Activated CD4-positive, alpha-beta T cell treated with anti-CD3 and anti-CD28 coated beads, Interleukin-2, amount 50 U/mL, for 24 hours (primary cell): ENCODE measurements at regions not wholly inside any gene's neighbourhood (a gene's known extent, or its start where the extent isn't known, plus 50 kb on each side); places are given as distances from the start of the nearest gene placed in this dataset.
A peak's percentile ranks its signal among the peaks of the same experiment; 100 is the strongest.
"Not testable (repeated sequence)": the region's sequence is repeated elsewhere in the genome, so short reads cannot be mapped to it uniquely, and the experiment has no call there.

Experiments used
- DNase-seq, 2 donors: peaks; one replicate each; pipeline ENCODE4 v3.0.0-alpha.2; 2020; ENCODE audit warnings: low read depth in 1 of 2, low spot score in 1 of 2

DNA sequence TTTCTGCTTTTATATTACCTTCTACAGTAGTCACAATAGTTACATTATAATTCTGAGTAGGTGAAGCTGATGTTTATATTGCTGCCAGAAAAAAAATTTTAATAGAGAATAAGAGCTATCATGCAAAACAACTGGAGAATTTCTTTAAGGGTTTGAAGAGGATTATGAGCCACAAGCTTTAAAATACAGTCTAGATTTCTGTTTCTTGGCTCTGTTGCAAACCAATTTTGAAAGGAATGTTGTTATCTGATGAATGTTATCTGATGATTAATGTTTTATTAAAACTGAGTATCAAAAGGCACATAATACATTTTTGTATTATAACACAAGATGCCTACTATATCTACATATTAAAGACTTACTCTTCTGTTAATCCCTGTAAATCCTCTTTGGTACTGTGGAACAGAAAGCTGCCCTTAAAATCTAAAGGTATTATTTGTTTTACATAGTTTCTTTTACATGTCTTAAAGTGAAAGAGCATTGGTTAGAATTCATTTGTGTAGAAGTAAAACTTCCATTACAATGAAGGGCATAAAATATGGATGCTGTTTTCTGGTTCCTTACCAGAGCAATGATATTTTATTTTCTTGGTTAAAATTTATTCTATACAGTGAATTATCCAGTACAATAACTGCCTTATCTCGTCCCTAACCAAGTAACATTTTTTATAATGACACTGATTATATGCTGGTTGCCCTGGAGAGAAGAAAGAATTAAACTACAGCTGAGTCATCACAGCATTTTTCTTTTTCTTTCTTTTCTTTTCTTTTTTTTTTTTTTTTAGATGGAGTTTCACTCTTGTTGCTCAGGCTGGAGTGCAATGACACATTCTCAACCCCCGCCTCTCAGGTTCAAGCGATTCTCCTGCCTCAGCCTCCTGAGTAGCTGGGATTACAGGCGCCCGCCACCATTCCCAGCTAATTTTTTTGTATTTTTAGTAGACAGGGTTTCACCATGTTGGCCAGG is 205.7 kb downstream of the TANC2 start:
- DNase-seq: no peak

DNA sequence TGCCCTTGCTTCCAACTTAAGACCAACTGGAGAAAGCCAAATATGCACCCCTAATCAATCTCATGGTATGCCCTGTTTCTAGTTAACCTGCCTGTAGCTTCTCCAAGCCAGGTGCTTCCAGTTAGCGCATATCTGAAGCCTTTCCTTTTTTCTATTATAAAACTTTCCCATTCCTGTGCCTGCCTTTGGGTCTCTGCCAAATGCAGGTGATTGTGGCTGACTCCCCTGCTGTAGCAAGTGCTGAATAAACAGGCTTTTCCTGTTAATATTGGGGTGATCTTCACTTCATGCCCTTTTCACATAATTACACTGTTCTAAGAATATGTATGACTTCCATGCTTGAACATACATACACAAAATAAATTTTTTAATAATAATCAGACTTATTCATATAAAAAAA is 207.4 kb downstream of the TANC2 start:
- no peak for DNase-seq

DNA sequence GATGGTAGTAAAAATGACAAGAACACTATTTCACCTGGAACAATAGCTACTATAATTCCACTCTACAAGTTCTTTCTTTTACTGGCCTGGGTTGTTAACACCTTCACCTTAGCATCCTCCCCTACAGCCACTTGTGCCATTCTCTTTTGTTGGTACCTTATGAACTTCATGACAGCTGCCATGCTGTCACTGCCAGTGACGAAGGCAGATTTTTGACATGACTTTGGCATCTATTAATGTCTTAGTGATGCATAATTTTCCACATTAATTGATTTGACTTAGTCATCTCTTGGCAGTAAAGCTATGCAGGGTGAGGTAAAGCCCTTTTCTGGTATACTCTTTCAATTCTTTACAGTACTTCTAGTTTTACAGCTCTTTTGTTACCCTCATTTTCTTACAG is 207.9 kb downstream of the TANC2 start:
- no peak for DNase-seq

DNA sequence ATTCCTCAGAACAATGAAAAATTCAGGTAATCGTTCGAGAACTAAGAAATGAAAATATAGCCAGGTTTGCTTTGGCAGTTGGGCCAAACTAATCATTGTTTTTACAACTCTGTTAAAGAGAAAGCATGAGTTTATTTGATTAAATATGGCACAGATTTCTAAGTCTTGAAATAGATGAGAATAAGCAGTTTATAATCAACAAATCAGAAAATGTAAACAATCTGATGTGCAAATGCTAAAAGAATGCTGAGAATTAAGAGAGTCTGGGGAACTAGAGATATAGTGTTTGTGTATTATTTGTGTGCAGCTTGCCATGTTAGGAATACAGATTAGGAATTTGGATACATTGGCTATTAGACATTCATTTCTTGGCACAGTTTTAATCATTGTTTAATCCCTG is 212.5 kb downstream of the TANC2 start:
- DNase-seq: no peak

DNA sequence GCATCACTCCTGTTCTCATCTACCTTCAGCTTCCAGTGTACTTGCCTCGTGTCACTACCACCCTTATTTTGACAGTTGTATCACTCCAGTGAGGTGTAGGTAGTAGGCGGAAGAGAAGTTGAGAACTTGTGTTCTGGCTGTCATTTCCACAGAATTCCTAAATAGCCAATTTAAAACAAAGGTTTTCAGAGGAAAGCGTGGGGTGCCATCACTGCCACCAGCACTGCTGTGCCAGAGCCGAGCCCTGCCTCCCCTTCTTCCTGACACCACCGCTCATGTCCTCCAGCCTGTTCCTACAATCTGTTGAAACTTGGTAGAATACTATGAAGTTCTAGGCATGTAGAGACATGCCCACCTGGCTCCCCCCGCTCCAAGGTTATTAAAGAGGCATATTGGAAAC is 215.8 kb downstream of the TANC2 start:
- DNase-seq: no peak

DNA sequence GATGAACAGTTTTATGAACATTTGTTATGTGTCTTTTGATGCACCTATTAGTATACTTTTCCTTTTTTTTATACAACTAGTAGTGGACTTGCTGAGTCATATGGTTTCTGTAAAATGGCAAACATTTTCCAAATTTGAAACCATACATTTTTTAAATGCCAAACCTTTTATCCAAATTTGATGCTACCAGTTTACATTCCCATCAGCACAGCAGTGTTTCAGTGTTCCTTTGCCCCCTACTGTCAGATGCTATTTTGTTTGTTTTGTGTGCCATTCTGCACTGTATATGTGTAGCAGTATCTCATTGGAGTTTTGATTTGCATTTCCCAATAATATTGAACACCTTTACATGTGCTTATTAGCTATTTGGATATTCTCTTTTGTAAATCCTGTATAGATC is 219.4 kb downstream of the TANC2 start:
- no peak for DNase-seq

DNA sequence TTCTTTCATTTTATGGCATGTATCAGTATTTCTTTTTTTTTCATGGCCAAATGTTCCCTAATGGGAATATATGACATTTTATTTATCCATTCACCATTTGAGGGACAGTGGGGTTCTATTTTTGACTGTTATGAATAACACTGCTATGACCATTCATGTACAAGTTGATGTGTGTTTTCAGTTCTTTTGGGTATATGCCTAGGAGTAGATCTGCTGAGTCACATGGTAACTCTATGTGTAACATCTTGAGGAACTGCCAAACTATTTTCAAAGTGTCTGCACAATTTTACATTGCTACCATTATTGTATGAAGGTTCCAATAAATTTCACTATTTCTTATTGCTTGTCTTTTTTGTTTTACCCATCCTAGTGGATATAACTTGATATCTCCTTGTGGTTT is 223.0 kb downstream of the TANC2 start:
- DNase-seq: no peak

DNA sequence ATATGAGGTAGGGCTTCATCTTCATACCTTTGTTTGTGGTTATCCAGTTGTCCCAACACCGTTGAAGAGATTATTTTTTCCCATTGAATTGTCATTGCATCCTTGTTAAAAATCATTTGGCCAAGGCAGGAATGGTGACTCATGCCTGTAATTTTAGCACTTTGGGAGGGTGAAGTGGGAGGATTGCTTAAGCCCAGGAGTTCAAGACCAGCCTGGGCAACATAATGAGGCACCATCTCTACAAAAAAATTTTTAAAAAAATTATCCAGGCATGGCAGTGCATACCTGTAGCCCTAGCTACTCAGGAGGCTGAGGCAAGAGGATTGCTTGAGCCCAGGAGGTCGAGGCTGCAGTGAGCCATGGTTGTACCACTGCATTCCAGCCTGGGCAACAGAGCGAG is 223.9 kb downstream of the TANC2 start:
- no peak for DNase-seq

DNA sequence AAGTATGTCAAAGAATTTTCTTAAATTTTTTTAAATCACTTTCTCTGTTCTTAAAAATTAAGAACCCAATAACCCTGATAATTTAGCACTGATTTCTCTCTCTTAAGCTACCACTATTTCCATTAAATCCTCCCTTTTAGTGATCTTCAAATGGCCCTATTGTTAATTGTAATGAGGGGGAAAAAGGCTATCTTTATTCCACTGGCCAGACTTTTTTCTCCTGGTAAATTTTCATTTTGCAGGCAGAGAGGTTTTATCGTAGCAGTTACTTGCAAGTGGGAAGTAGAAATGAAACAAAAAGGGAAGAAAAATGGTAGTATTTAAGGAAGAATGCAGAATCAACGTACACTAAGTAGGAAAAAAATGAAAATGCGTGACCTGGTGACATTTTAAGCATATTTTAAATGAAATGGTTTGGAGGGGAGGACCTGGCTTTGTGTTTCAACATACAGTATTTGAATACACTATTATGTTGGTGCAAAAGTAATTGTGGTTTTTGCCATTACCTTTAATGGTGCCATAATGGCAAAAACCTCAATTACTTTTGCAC is 224.9 kb downstream of the TANC2 start:
- no peak for DNase-seq

DNA sequence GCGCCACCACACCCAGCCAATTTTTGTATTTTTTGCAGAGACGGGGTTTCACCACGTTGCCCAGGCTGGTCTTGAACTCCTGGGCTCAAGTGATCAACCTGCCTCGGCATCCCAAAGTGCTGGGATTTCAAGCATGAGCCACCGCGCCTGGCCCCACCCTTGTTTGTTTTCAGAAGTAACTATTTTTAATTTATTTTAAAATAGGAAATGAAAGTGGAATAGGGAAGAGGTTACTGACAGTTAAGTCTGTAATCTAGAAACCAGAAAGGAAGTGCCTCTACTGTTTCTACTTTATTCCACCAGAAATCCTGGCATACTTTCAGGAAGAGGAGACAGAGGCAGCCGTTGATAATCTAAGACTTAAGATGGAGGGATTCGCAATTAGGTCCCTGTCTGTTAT is 225.6 kb downstream of the TANC2 start:
- no peak for DNase-seq

DNA sequence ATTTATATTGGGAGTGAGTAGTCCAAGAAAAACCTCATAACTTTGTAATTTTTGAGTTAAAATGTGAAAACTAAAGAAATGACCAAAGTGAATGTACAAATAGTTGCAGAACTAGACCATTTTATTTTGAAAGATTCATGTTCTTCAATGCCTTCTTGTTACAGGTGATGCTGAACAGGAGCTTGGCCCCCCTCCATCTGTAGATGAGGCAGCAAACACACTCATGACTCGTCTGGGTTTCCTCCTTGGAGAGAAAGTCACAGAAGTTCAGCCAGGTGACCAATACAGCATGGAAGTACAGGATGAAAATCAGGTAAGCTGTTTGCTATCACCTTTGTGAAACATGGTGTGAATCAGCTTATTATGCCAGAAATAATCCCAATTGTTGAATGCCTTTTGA is 227.8 kb downstream of the TANC2 start:
- no peak for DNase-seq

DNA sequence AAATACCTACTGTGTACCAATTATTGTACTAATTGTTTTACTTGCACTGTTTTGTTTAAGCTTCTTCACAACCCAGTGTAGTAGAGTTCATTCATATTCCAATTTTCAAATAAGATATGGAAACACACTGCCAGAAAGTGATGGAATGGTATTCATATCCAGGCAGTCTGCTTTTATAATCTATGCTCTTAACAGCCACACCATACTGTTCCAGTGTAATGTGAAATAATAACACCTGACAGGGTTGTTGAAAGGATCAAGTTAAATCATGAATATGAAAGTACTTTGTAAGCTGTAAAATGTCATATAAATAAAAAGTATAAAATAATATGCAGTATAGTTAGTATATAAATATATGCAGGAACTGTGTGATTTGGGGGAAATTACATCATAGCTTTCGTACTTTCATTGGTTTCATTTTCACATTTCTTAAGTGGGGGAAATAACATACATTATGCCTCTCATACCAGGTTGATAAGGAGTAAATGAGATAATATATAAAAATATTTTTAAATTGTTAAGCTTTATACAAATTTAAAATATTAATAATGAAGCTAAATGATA is 230.8 kb downstream of the TANC2 start:
- DNase-seq: no peak

DNA sequence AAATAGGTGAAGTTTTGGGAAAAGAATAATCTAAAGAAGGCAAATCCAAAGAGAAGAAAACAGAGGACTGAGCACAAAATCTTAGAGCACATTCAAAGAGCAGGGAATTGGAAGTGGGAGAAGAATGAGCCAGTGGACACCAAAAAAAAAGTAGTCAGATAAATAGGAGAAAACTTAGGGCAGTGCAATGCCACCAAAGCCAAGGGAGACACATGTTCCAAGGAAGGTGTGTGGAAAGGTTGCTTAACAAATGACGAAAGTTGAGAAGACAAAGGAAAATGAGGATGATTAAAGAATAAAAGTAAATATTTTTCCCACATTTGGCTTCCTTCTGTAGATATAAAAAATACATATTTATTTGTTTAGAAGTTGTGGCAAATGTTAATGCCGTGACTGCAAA is 237.6 kb downstream of the TANC2 start:
- no peak for DNase-seq

DNA sequence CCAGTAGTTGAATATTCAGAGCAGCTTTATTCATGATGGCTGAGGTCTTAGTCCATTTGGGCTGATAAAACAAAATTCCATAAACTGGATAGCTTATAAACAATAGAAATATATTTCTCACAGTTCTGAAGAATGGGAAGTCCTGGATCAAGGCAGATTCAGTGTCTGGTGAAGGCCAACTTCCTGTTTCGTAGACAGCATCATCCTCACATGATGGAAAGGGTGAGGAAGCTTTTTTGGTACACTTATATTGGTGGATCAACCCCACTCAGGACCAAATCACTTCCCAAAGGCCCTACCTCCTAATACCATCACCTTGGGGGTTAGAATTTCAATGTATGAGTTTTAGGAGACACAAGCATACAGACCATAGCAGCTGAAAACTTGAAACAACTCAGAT is 224.2 kb downstream of the CYB561 start:
- no peak for DNase-seq

DNA sequence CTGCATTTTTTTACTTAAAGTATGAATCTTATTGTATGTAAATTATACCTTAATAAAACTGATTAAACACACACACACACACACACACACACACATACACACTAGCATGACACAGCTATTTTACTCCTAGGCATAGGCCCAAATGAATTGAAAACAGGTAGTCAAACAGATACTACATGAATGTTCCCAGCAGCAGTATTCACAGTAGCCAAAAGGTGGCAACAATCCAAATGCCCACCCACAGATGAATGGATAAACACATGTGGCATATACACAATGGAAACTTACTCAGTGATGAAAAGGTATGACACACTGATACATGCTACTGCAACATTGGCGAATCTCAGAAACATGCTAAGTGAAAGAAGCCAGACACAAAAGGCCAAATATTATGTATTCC is 223.5 kb downstream of the CYB561 start:
- peak in 1 of 2 donors; percentile 18 for DNase-seq

DNA sequence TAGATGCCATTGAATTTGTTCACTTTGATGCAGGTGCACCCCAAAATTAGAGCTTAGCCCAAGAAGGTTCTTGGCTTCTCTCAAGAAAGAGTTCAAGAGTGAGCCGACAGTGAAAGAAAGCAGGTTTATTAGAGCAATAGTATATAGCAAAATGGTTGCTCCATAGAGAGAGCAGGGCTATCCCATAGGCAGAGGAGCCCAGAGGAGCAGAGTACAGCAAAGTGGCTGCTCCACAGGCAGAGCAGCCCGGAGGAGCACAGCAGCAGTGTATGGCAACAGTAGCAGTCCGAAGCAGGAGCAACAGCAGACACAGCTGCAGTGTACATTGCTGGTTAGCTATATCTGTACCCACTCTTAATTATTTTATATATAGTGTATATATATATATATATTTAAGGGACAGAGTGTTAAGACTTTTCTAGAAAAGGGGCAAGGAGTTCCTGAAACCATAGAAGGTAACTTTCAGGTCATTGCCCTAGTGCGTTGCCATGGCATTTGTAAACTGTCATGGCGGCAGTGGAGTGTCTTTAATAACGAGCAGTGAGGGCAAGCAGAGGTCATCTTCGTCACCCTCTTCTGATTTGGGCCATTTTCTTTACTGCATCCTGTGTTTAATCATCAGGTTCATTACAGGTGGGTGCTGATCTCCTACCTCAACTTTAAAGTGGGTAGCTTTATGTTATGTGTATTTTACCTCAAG is 222.7 kb downstream of the CYB561 start:
- no peak for DNase-seq

DNA sequence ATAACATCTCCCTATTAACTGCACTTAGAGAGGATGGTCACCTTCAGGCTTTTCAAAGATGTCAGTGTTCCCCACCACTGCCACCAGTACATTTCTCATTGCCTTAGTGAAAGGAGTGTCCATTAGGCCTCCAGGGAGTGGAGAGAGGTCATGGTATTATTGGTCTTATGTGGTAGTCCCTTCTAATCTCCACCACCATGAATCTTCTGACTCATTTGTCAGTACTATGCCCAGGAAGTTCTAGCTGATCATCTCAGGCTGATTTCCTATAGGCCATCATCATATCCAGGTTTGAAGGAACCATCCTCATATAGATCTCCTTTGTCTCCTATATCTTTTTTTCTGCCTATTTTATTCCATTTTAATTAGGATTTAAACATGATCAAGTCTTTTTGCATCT is 221.5 kb downstream of the CYB561 start:
- DNase-seq: no peak

DNA sequence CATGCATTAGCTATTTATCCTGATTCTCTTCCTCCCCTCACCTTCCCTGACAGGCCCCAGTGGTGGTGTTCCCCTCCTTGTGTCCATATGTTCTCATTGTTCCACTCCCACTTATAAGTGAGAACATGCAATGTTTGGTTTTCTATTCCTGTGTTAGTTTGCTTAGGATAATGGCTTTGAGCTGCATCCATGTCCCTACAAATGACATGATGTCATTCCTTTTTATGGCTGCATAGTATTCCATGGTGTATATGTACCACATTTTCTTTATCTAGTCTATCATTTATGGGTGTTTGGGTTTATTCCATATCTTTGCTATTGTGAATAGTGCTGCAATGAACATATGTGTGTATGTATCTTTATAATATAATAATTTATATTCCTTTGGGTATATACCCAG is 219.4 kb downstream of the CYB561 start:
- DNase-seq: not testable (repeated sequence)

DNA sequence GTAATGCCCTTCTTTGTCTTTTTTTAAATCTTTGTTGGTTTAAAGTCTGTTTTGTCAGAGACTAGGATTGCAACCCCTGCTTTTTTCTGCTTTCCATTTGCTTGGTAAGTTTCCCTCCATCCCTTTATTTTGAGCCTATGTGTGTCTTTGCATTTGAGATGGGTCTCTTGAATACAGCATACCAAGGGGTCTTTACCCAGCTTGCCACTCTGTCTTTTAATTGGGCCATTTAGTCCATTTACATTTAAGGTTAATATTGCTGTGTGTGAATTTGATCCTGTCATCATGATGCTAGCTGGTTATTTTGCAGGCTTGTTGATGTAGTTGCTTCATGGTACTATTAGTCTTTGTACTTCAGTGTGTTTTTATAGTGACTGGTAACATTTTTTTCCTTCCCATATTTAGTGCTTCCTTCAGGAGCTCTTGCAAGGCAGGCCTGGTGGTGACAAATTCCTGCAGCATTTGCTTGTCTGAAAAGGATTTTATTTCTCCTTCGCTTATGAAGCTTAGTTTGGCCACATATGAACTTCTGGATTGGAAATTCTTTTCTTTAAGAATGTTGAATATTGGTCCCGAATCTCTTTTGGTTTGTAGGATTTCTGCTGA is 215.0 kb downstream of the CYB561 start:
- DNase-seq: not testable (repeated sequence)

DNA sequence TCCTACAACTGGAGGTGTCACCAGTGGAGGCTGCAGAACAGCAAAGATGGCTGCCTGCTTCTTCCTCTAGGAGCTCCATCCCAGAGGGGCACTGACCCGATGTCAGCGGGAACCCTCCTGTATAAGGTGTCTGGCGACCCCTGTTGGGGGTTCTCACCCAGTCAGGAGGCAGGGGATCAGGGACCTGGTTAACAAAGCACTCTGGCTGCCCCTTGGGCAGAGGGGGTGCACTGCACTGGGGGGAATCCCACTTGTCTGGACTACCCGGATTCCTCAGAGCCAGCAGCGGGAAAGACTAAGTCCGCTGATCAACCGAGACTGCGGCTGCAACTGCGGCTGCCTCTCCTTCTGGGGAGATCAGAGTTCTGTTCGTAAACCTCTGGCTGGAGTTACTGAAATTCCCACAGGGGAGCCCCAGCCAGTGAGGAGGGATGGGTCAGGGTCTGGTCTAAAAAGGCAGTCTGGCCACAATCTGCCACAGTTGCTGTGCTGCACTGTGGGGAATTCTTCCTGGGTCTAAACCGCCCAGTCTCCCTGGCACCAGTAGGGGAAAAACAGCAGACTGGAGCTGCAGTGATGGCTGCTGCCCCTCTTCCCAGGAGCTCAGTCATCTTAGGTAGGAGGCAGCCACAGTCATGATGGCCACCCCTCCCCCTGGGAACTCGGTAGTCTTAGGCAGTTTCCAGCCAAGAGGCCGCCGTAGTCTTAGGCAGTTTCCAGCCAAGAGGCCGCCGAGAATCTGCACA is 213.4 kb downstream of the CYB561 start:
- DNase-seq: no peak

DNA sequence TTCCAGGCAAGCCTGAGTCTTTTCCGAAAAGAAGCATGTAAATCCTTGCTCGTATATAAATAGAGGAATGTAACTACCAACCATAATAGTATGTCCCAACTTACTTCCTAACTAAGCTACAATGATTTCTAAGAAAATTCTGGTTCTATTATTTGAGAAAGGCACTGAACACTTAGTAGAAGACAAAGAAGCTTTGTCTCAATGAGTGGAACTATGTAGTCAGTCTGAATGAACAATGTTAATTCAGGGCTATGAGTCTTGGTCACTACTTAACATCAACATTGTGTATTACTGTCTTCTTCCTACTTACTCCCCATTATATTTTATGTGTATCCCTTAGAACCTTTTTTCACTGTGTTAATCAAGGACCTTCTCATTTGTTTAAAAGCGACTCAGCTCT is 206.0 kb downstream of the CYB561 start:
- no peak for DNase-seq
